Prostate gland (tissue), 2 donors: ENCODE measurements at regions not wholly inside any gene's neighbourhood (a gene's known extent, or its start where the extent isn't known, plus 50 kb on each side); places are given as distances from the start of the nearest gene placed in this dataset.

ENCODE experiments used
- CTCF ChIP-seq, 4 experiments: fragments of 200-600 bp in 2 of 4; fragments of 450-650 bp in 2 of 4; sonication (generic) in 2 of 4; IDR thresholded peaks; 1 replicate in 3 of 4; 2 replicates in 1 of 4; pipeline ENCODE4 v1.5.1; 2016 to 2019; ENCODE audit warnings: antibody characterized with exemption in 4 of 4, mild to moderate bottlenecking in 2 of 4, moderate library complexity in 2 of 4
- POLR2AphosphoS5 ChIP-seq: sonication (generic); formaldehyde crosslinking; IDR thresholded peaks from one replicate; pipeline ENCODE4 v1.6.1; 2017; ENCODE audit warnings: antibody characterized with exemption

GRCh38 chr12:19998961-19999804 lies 369.2 kb upstream of the PDE3A start:
- TF ChIP-seq POLR2AphosphoS5 (no peak), CTCF (IDR thresholded peaks at IDR 0.05) (no peak)
